KBM-7 (cell line): ENCODE measurements at regions not wholly inside any gene's neighbourhood (a gene's known extent, or its start where the extent isn't known, plus 50 kb on each side); places are given as distances from the start of the nearest gene placed in this dataset.

Experiments
- DNase-seq: peaks from one replicate; pipeline ENCODE4 v3.0.0-alpha.2; 2015
- in situ Hi-C: fragments of 300-500 bp; cut with MboI; formaldehyde crosslinking; loops from 2 replicates; pipeline ENCODE4 v1.14.3; 2020; ENCODE audit warnings: low sequenced_read_pairs, low pct_unique_long_range_greater_than_20kb, mixed read lengths

GRCh38 chr3:194536871-194537637, 50.3 kb upstream of the ATP13A3 start:
- peak; percentile 64 for DNase-seq
- in situ Hi-C loops: no loop called here
